Glutamatergic neuron (in vitro differentiated cells): ENCODE measurements at regions not wholly inside any gene's neighbourhood (a gene's known extent, or its start where the extent isn't known, plus 50 kb on each side); places are given as distances from the start of the nearest gene placed in this dataset.

ENCODE experiments used
- DNase-seq: peaks from one replicate; pipeline ENCODE4 v3.0.0; 2022
- H3K27ac Mint-ChIP-seq: one replicate; pipeline ENCODE4 v1.8.0; 2020; ENCODE audit warnings: mild to moderate bottlenecking, mixed read lengths, inconsistent platforms; ENCODE audit not compliant: unreplicated experiment
- H3K27me3 Mint-ChIP-seq: one replicate; pipeline ENCODE4 v1.8.0; 2020; ENCODE audit warnings: mild to moderate bottlenecking, moderate library complexity, mixed read lengths, inconsistent platforms; ENCODE audit not compliant: unreplicated experiment
- H3K36me3 Mint-ChIP-seq: one replicate; pipeline ENCODE4 v1.8.0; 2020; ENCODE audit warnings: mild to moderate bottlenecking, mixed read lengths, inconsistent platforms; ENCODE audit not compliant: unreplicated experiment
- H3K4me1 Mint-ChIP-seq: one replicate; pipeline ENCODE4 v1.8.0; 2020; ENCODE audit warnings: mild to moderate bottlenecking, low read depth, mixed read lengths, inconsistent platforms; ENCODE audit not compliant: unreplicated experiment
- H3K4me3 Mint-ChIP-seq: one replicate; pipeline ENCODE4 v1.8.0; 2020; ENCODE audit warnings: mild to moderate bottlenecking, mixed read lengths, inconsistent platforms; ENCODE audit not compliant: unreplicated experiment
- H3K9me3 Mint-ChIP-seq: one replicate; pipeline ENCODE4 v1.8.0; 2020; ENCODE audit warnings: mild to moderate bottlenecking, moderate library complexity, mixed read lengths, inconsistent platforms; ENCODE audit not compliant: unreplicated experiment
- CTCF ChIP-seq: fragments of 200-600 bp; sonication (generic); IDR thresholded peaks from one replicate; pipeline ENCODE4 v1.5.0; 2021; ENCODE audit not compliant: partially characterized antibody, unreplicated experiment

- Mint-ChIP-seq H3K27me3 (peaks cover 9% of the 10 kb centered on the region), H3K27ac (no peak overlapping the region), H3K36me3 (peaks cover 8% of the 10 kb centered on the region), H3K9me3 (peaks cover 10% of the 10 kb centered on the region), H3K4me3 (no peak overlapping the region), H3K4me1 (peaks cover 32% of the 10 kb centered on the region)
- DNase-seq: no peak
- TF ChIP-seq CTCF: no peak
Measured at GRCh38 chr9:129273941-129274684, 96.1 kb upstream of the IER5L start.

DNA sequence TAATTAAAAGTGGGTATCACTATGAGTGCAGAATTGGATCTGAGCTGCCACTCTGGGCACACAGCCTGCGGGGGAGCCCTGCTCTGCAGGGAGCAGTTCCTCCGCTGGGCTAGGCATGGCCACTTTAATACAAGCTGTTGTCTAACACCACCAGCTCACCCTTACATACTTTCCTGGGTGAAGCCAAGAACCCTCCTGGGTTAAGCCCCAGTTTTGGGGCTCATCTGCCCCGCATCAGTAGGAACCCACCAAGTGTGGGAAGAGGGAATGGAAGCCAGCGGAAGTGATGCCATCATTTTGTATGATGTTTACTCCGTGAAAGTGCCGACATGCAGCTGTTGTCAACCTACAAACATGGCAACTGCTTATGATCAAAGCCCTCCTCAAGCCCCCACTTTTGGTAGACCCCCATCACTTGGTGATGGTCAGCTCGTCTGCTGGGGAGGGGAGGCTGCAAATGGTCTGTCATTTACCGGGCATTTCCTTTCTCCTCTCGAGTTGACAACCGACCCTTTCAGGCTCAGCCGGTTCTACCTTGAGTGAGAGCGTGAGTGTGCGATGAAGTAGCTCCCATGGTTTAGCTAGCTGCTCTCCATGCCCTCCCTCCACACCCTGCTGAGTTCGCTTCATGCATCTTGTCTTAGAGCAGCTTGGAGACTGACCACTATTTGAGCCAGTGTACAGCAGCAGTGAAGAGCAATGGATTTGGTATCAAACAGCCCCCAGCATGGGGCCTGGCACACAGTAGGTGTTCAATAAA lies 95.3 kb upstream of the IER5L start:
- Mint-ChIP-seq H3K36me3 (peaks cover 8% of the 10 kb centered on the region), H3K9me3 (peaks cover 10% of the 10 kb centered on the region)

DNA sequence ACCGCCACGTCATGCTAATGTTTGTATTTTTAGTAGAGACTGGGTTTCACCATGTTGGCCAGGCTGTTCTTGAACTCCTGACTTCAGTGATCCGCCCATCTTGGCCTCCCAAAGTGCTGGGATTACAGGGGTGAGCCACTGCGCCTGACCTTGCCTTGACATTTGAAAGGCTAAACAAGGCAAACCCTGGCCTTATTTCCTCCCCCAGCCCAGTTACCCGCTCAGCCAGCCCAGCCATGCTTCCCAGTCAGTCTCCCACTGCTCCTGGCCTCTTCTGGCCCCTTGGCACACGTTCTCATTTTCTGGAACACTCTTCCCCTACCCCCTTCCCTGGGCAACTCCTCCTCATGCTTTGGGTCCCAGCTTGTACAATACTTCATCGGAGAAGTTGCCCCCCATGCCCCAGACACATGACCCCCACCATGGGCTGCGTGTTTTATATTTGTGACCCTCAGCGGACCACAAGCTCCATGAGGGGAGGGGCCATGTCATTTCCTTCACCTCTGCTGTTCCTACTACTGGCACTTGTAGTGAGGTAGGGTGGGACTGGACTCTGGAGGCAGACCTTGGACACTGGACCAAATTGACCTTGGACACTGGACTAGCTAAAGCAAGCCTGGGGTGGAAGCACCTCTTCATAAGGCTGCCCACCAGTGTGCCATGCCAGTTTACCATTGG lies 94.4 kb upstream of the IER5L start:
- Mint-ChIP-seq H3K27me3 (peaks cover 8% of the 10 kb centered on the region), H3K9me3 (peaks cover 10% of the 10 kb centered on the region), H3K4me1 (peaks cover 23% of the 10 kb centered on the region), H3K4me3 (no peak overlapping the region), H3K36me3 (peaks cover 8% of the 10 kb centered on the region), H3K27ac (no peak overlapping the region)
- no peak for DNase-seq
- TF ChIP-seq CTCF: no peak

More for the DNA sequence above, 95.3 kb upstream of the IER5L start:
- no peak overlapping the region for H3K27ac Mint-ChIP-seq
- no peak overlapping the region for H3K4me3 Mint-ChIP-seq
- DNase-seq: no peak
- peaks cover 8% of the 10 kb centered on the region for H3K27me3 Mint-ChIP-seq
- H3K4me1 Mint-ChIP-seq: peaks cover 27% of the 10 kb centered on the region
- TF ChIP-seq CTCF: no peak

DNA sequence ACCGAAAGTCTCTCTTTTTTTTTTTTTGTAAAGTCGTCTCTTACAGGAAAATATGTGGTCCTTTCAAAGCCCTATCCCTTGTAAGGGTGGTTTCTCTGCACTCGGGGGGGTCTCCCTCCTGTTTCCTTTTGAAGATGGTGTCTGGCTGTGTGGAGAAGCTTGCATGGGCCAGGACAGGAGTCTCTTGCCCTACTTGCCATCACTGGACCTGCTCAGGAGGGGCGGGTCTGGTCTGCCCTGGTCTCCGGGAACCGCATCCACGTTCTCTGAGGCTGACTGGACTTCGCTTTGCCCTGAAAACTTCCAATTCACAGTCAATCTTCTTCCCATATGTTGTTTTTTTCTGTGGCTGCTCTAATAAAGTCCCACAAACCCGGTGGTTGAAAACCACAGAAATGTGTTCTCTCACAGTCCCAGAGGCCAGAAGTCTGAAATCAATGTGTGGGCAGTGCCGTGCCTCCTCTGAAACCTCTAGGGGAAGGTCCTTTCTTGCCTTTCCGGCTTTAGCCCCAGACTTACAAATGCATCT lies 92.9 kb upstream of the IER5L start:
- TF ChIP-seq CTCF: no peak
- Mint-ChIP-seq H3K4me3 (no peak overlapping the region), H3K36me3 (peaks cover 14% of the 10 kb centered on the region), H3K4me1 (peaks cover 18% of the 10 kb centered on the region), H3K27ac (peak overlapping the region; percentile 22), H3K9me3 (peaks cover 10% of the 10 kb centered on the region), H3K27me3 (peaks cover 8% of the 10 kb centered on the region)
- no peak for DNase-seq
